Parathyroid adenoma (tissue), 2 donors: ENCODE measurements at regions not wholly inside any gene's neighbourhood (a gene's known extent, or its start where the extent isn't known, plus 50 kb on each side); places are given as distances from the start of the nearest gene placed in this dataset.

ENCODE experiments used
- H2AFZ ChIP-seq: fragments of 300-600 bp; sonication (generic); one replicate; pipeline ENCODE4 v1.7.0; 2017; ENCODE audit warnings: antibody characterized with exemption, mild to moderate bottlenecking
- H3K27ac ChIP-seq: fragments of 300-600 bp; sonication (generic); one replicate; pipeline ENCODE4 v1.7.0; 2017
- H3K27me3 ChIP-seq: fragments of 300-600 bp; sonication (generic); one replicate; pipeline ENCODE4 v1.7.0; 2017; ENCODE audit warnings: low read length; ENCODE audit not compliant: control insufficient read depth, insufficient read depth
- H3K36me3 ChIP-seq: fragments of 300-600 bp; sonication (generic); one replicate; pipeline ENCODE4 v1.7.0; 2017; ENCODE audit warnings: low read length; ENCODE audit not compliant: control insufficient read depth, insufficient read depth
- H3K4me1 ChIP-seq: fragments of 300-600 bp; sonication (generic); one replicate; pipeline ENCODE4 v1.7.0; 2017; ENCODE audit warnings: control low read depth
- H3K4me2 ChIP-seq: fragments of 300-600 bp; sonication (generic); one replicate; pipeline ENCODE4 v1.7.0; 2017; ENCODE audit warnings: low read length
- H3K4me3 ChIP-seq: fragments of 300-600 bp; sonication (generic); one replicate; pipeline ENCODE4 v1.7.0; 2017; ENCODE audit warnings: low read depth, low read length
- H3K79me2 ChIP-seq: fragments of 300-600 bp; sonication (generic); one replicate; pipeline ENCODE4 v1.7.0; 2017; ENCODE audit warnings: control low read depth
- H3K9ac ChIP-seq: fragments of 300-600 bp; sonication (generic); one replicate; pipeline ENCODE4 v1.7.0; 2017; ENCODE audit warnings: mild to moderate bottlenecking
- H3K9me3 ChIP-seq: fragments of 300-600 bp; sonication (generic); one replicate; pipeline ENCODE4 v1.7.0; 2017; ENCODE audit warnings: low read length; ENCODE audit not compliant: control insufficient read depth
- CTCF ChIP-seq: fragments of 300-600 bp; sonication (generic); IDR thresholded peaks from one replicate; pipeline ENCODE4 v1.7.0; 2017; ENCODE audit warnings: antibody characterized with exemption, mild to moderate bottlenecking
- donor health status: primary hyperparathyroidism.

- Histone ChIP-seq H3K79me2 (no peaks in the 10 kb centered on the region), H3K4me1 (no peaks in the 10 kb centered on the region), H3K27ac (no peak overlapping the region), H2AFZ (no peak overlapping the region), H3K27me3 (no peaks in the 10 kb centered on the region), H3K4me3 (no peak overlapping the region), H3K9ac (no peak overlapping the region), H3K4me2 (no peak overlapping the region), H3K9me3 (no peaks in the 10 kb centered on the region), H3K36me3 (no peaks in the 10 kb centered on the region)
- no peak for TF ChIP-seq CTCF
Observed at GRCh38 chr10:64708884-64709681, 1187.9 kb downstream of the REEP3 start.

GRCh38 chr10:64726466-64726865 is 1205.3 kb downstream of the REEP3 start:
- Histone ChIP-seq H3K4me3 (no peak overlapping the region), H3K4me2 (no peak overlapping the region), H3K79me2 (no peaks in the 10 kb centered on the region), H3K9me3 (no peaks in the 10 kb centered on the region), H3K4me1 (no peaks in the 10 kb centered on the region), H3K36me3 (no peaks in the 10 kb centered on the region), H3K27ac (no peak overlapping the region), H2AFZ (no peak overlapping the region), H3K27me3 (no peaks in the 10 kb centered on the region), H3K9ac (no peak overlapping the region)
- no peak for TF ChIP-seq CTCF

- H3K9ac ChIP-seq, result no peak overlapping the region
- H3K27ac ChIP-seq, result no peak overlapping the region
- H3K9me3 ChIP-seq, result no peaks in the 10 kb centered on the region
- no peak for TF ChIP-seq CTCF
- H3K4me2 ChIP-seq, result no peak overlapping the region
- no peak overlapping the region for H2AFZ ChIP-seq
- no peaks in the 10 kb centered on the region for H3K4me1 ChIP-seq
- no peaks in the 10 kb centered on the region for H3K27me3 ChIP-seq
- H3K36me3 ChIP-seq, result no peaks in the 10 kb centered on the region
- no peak overlapping the region for H3K4me3 ChIP-seq
- H3K79me2 ChIP-seq, result no peaks in the 10 kb centered on the region
Observed at GRCh38 chr10:64731016-64731415, 1209.8 kb downstream of the REEP3 start.

- no peaks in the 10 kb centered on the region for H3K27me3 ChIP-seq
- no peak overlapping the region for H3K4me2 ChIP-seq
- no peak overlapping the region for H3K4me3 ChIP-seq
- no peaks in the 10 kb centered on the region for H3K4me1 ChIP-seq
- H3K36me3 ChIP-seq, result no peaks in the 10 kb centered on the region
- H3K79me2 ChIP-seq, result no peaks in the 10 kb centered on the region
- TF ChIP-seq CTCF, result no peak
- H2AFZ ChIP-seq, result no peak overlapping the region
- H3K9me3 ChIP-seq, result no peaks in the 10 kb centered on the region
- H3K27ac ChIP-seq, result no peak overlapping the region
- no peak overlapping the region for H3K9ac ChIP-seq
Observed at GRCh38 chr10:64732372-64732957, 1211.3 kb downstream of the REEP3 start.

- H3K9ac ChIP-seq, result no peak overlapping the region
- H3K4me2 ChIP-seq, result no peak overlapping the region
- H3K79me2 ChIP-seq, result no peaks in the 10 kb centered on the region
- no peaks in the 10 kb centered on the region for H3K4me1 ChIP-seq
- no peaks in the 10 kb centered on the region for H3K27me3 ChIP-seq
- no peak overlapping the region for H2AFZ ChIP-seq
- no peaks in the 10 kb centered on the region for H3K9me3 ChIP-seq
- no peaks in the 10 kb centered on the region for H3K36me3 ChIP-seq
- H3K4me3 ChIP-seq, result no peak overlapping the region
- no peak overlapping the region for H3K27ac ChIP-seq
- no peak for TF ChIP-seq CTCF
Observed at GRCh38 chr10:64733980-64734379, 1212.8 kb downstream of the REEP3 start.
